ENCODE measurements at regions not wholly inside any gene's neighbourhood (a gene's known extent, or its start where the extent isn't known, plus 50 kb on each side); places are given as distances from the start of the nearest gene placed in this dataset.

GRCh38 chr11:26144291-26144690 is 187.6 kb upstream of the ANO3 start:
- TF ChIP-seq CTCF (IDR thresholded peaks at IDR 0.05), result no peak
- no peak for TF ChIP-seq POLR2A (IDR thresholded peaks at IDR 0.05)
